ENCODE measurements at regions not wholly inside any gene's neighbourhood (a gene's known extent, or its start where the extent isn't known, plus 50 kb on each side); places are given as distances from the start of the nearest gene placed in this dataset.

- no peak for TF ChIP-seq POLR2AphosphoS5 (IDR thresholded peaks at IDR 0.05; ENCODE audit: low read depth, low read length)
- no peak for TF ChIP-seq SIN3A (IDR thresholded peaks at IDR 0.05; ENCODE audit: borderline replicate concordance, insufficient read depth, low read length)
- no peak for TF ChIP-seq FOXP2 (optimal IDR thresholded peaks at IDR 0.05; ENCODE audit: borderline replicate concordance, extremely low read depth, extremely low read length, insufficient read depth)
- TF ChIP-seq, protein P1, sequence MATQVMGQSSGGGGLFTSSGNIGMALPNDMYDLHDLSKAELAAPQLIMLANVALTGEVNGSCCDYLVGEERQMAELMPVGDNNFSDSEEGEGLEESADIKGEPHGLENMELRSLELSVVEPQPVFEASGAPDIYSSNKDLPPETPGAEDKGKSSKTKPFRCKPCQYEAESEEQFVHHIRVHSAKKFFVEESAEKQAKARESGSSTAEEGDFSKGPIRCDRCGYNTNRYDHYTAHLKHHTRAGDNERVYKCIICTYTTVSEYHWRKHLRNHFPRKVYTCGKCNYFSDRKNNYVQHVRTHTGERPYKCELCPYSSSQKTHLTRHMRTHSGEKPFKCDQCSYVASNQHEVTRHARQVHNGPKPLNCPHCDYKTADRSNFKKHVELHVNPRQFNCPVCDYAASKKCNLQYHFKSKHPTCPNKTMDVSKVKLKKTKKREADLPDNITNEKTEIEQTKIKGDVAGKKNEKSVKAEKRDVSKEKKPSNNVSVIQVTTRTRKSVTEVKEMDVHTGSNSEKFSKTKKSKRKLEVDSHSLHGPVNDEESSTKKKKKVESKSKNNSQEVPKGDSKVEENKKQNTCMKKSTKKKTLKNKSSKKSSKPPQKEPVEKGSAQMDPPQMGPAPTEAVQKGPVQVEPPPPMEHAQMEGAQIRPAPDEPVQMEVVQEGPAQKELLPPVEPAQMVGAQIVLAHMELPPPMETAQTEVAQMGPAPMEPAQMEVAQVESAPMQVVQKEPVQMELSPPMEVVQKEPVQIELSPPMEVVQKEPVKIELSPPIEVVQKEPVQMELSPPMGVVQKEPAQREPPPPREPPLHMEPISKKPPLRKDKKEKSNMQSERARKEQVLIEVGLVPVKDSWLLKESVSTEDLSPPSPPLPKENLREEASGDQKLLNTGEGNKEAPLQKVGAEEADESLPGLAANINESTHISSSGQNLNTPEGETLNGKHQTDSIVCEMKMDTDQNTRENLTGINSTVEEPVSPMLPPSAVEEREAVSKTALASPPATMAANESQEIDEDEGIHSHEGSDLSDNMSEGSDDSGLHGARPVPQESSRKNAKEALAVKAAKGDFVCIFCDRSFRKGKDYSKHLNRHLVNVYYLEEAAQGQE (IDR thresholded peaks at IDR 0.05; ENCODE audit: insufficient read depth in 1 of 2, low read depth in 2 of 2, low read length in 2 of 2), result no peak
- no peak for TF ChIP-seq TAF1 (IDR thresholded peaks at IDR 0.05; ENCODE audit: borderline replicate concordance, insufficient read depth, low read length)
These were observed 240.9 kb upstream of the BTBD3 start for GRCh38 chr20:11676630-11677287.

DNA sequence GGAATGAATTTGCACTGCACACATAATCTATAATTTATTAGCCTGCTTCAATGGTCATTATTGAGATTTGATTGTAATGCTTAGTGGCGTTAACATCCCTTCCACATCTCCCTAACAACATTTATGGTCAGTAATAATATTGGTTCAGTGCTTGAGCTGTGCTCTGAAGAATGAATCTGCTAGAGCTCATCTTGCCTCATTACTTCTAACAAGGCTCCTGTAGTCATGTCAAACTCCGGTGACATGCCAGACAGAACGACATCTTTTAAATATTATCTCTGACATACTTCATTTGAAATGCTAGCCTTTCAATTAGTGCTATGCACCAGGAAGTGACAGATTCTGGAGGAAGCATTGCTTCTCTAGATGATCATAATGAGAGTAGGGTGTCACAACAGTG, 240.3 kb upstream of the BTBD3 start:
- TF ChIP-seq TAF1 (IDR thresholded peaks at IDR 0.05; ENCODE audit: borderline replicate concordance, insufficient read depth, low read length) (no peak), POLR2AphosphoS5 (IDR thresholded peaks at IDR 0.05; ENCODE audit: low read depth, low read length) (no peak), FOXP2 (optimal IDR thresholded peaks at IDR 0.05; ENCODE audit: borderline replicate concordance, extremely low read depth, extremely low read length, insufficient read depth) (no peak), SIN3A (IDR thresholded peaks at IDR 0.05; ENCODE audit: borderline replicate concordance, insufficient read depth, low read length) (no peak)
- TF ChIP-seq, protein P1 (IDR thresholded peaks at IDR 0.05; ENCODE audit: insufficient read depth in 1 of 2, low read depth in 2 of 2, low read length in 2 of 2), result no peak

DNA sequence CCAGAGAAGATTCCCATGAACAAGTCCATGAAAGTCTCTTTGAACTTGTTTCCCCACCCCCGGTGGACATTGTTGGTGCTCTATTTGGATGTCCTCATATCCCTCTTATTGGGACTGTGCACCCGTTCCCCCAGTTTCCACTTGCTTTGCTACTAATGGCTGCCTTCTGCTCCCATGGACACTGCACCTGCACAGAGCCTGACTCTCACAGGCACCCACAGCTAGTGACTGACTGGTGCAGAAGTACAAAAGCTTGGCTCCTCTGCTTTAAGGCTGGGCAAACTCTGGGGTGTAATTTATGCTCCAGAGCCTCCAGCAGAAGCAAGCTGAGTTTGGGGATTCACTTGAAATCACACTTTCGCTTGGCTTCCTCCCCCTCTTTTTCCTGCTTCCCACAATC, 239.9 kb upstream of the BTBD3 start:
- TF ChIP-seq FOXP2 (optimal IDR thresholded peaks at IDR 0.05; ENCODE audit: borderline replicate concordance, extremely low read depth, extremely low read length, insufficient read depth) (no peak), POLR2AphosphoS5 (IDR thresholded peaks at IDR 0.05; ENCODE audit: low read depth, low read length) (no peak), SIN3A (IDR thresholded peaks at IDR 0.05; ENCODE audit: borderline replicate concordance, insufficient read depth, low read length) (no peak)
- TF ChIP-seq, protein P1 (IDR thresholded peaks at IDR 0.05; ENCODE audit: insufficient read depth in 1 of 2, low read depth in 2 of 2, low read length in 2 of 2), result no peak

- no peak for TF ChIP-seq TAF1 (IDR thresholded peaks at IDR 0.05; ENCODE audit: borderline replicate concordance, insufficient read depth, low read length)
- TF ChIP-seq, protein P1 (IDR thresholded peaks at IDR 0.05; ENCODE audit: insufficient read depth in 1 of 2, low read depth in 2 of 2, low read length in 2 of 2), result no peak
- TF ChIP-seq POLR2AphosphoS5 (IDR thresholded peaks at IDR 0.05; ENCODE audit: low read depth, low read length), result no peak
- no peak for TF ChIP-seq FOXP2 (optimal IDR thresholded peaks at IDR 0.05; ENCODE audit: borderline replicate concordance, extremely low read depth, extremely low read length, insufficient read depth)
- no peak for TF ChIP-seq SIN3A (IDR thresholded peaks at IDR 0.05; ENCODE audit: borderline replicate concordance, insufficient read depth, low read length)
These were observed 235.4 kb upstream of the BTBD3 start for GRCh38 chr20:11682285-11682684.
